OCI-LY1 (cell line): ENCODE measurements at regions not wholly inside any gene's neighbourhood (a gene's known extent, or its start where the extent isn't known, plus 50 kb on each side); places are given as distances from the start of the nearest gene placed in this dataset.

Experiments used
- EZH2 ChIP-seq: fragments of 200-600 bp; sonication (generic), shearing (Covaris generic); IDR thresholded peaks from 2 replicates; pipeline ENCODE4 v1.8.0; 2017; ENCODE audit warnings: borderline replicate concordance, mixed run types, mild to moderate bottlenecking, antibody characterized with exemption, low read length, moderate library complexity, mixed read lengths
- TF ChIP-seq, protein P1 (sequence below): fragments of 200-600 bp; sonication (generic), shearing (Covaris generic); IDR thresholded peaks from 2 replicates; pipeline ENCODE4 v1.5.1; 2017; ENCODE audit warnings: mild to moderate bottlenecking, antibody characterized with exemption, low read length, moderate library complexity, mixed read lengths

DNA sequence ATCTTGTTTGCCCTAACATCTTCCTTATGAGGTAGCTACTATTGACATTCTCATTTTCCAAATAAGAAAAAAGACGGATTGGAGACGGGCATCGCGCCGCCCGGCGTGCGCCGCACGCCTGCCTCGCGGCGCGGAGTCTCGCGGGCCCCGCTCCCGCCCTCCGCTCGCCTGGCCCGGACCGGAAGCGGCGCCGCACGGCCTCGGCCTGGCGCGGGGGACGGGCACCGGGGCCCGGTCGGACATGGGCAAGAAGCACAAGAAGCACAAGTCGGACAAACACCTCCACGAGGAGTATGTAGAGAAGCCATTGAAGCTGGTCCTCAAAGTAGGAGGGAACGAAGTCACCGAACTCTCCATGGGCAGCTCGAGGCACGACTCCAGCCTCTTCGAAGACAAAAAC is 112.0 kb downstream of the IL12A start:
- TF ChIP-seq EZH2 = no peak
- TF ChIP-seq, protein P1, sequence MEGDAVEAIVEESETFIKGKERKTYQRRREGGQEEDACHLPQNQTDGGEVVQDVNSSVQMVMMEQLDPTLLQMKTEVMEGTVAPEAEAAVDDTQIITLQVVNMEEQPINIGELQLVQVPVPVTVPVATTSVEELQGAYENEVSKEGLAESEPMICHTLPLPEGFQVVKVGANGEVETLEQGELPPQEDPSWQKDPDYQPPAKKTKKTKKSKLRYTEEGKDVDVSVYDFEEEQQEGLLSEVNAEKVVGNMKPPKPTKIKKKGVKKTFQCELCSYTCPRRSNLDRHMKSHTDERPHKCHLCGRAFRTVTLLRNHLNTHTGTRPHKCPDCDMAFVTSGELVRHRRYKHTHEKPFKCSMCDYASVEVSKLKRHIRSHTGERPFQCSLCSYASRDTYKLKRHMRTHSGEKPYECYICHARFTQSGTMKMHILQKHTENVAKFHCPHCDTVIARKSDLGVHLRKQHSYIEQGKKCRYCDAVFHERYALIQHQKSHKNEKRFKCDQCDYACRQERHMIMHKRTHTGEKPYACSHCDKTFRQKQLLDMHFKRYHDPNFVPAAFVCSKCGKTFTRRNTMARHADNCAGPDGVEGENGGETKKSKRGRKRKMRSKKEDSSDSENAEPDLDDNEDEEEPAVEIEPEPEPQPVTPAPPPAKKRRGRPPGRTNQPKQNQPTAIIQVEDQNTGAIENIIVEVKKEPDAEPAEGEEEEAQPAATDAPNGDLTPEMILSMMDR = no peak
